Panc1 (cell line): ENCODE measurements at regions not wholly inside any gene's neighbourhood (a gene's known extent, or its start where the extent isn't known, plus 50 kb on each side); places are given as distances from the start of the nearest gene placed in this dataset.

Experiments used
- ATAC-seq: fragments of 200-7000 bp; cut with Tn5 transposase; 2 replicates; pipeline ENCODE4 v1.9.1; 2020; ENCODE audit warnings: mild to moderate bottlenecking, moderate library complexity
- BruUV-seq: library from RNA; stranded (reverse); fragments of 400-500 nt; replicated peaks from 2 replicates; lab custom pipeline; 2021; lab: Mats Ljungman, UMichigan
- CTCF ChIA-PET: fragments of 300-600 bp; sonication (Branson Sonifier 250); formaldehyde crosslinking; loops from one replicate; lab custom pipeline; 2022; ENCODE audit warnings: antibody characterized with exemption; lab: Charles Lee
- POLR2A ChIA-PET: fragments of 300-600 bp; sonication (Branson Sonifier 250); formaldehyde crosslinking; loops from one replicate; lab custom pipeline; 2022; ENCODE audit warnings: antibody characterized with exemption; lab: Charles Lee
- DNase-seq: peaks from one replicate; pipeline ENCODE4 v3.0.0-alpha.2; 2010; ENCODE audit warnings: low read depth, low spot score
- H3K27ac ChIP-seq: 2 replicates; pipeline ENCODE4 v1.5.1; 2011; ENCODE audit warnings: mild to moderate bottlenecking, low read length, inconsistent platforms
- H3K27me3 ChIP-seq: fragments of 200-500 bp; sonication (Bioruptor generic); 2 replicates; pipeline ENCODE4 v1.6.0; 2014; ENCODE audit warnings: low read length, inconsistent platforms; ENCODE audit not compliant: control insufficient read depth, insufficient read depth
- H3K36me3 ChIP-seq: fragments of 200-500 bp; sonication (Bioruptor generic); 2 replicates; pipeline ENCODE4 v1.5.1; 2014; ENCODE audit warnings: inconsistent platforms, mild to moderate bottlenecking, low read length, moderate library complexity; ENCODE audit not compliant: control insufficient read depth, insufficient read depth
- H3K4me1 ChIP-seq: 2 replicates; pipeline ENCODE4 v1.5.1; 2011; ENCODE audit warnings: inconsistent platforms, mild to moderate bottlenecking, low read length, moderate library complexity; ENCODE audit not compliant: control insufficient read depth, insufficient read depth
- H3K4me3 ChIP-seq, 2 experiments: 2 replicates each; pipeline ENCODE4 v1.5.1; 2011 to 2012; ENCODE audit warnings: low read depth in 2 of 2, low read length in 2 of 2, mild to moderate bottlenecking in 2 of 2, inconsistent platforms in 1 of 2, moderate library complexity in 1 of 2
- H3K9me3 ChIP-seq: fragments of 200-500 bp; sonication (Bioruptor generic); 2 replicates; pipeline ENCODE4 v1.5.1; 2014; ENCODE audit warnings: low read depth, mild to moderate bottlenecking, inconsistent platforms, low read length, moderate library complexity; ENCODE audit not compliant: control insufficient read depth, insufficient read depth
- POLR2AphosphoS5 ChIP-seq: IDR thresholded peaks from 2 replicates; pipeline ENCODE4 v1.6.1; 2012; ENCODE audit warnings: mild to moderate bottlenecking, low read depth, low read length, moderate library complexity
- SIN3A ChIP-seq: IDR thresholded peaks from 2 replicates; pipeline ENCODE4 v1.6.1; 2012; ENCODE audit warnings: low read depth, mild to moderate bottlenecking, low read length, moderate library complexity, borderline replicate concordance; ENCODE audit not compliant: insufficient read depth
- TCF7L2 ChIP-seq: IDR thresholded peaks from 2 replicates; pipeline ENCODE4 v1.6.1; 2011; ENCODE audit warnings: mild to moderate bottlenecking, low read depth, low read length, inconsistent platforms
- in situ Hi-C: cut with HindIII; loops from 2 replicates; pipeline ENCODE4 v1.10.0; 2016; ENCODE audit warnings: low sequenced_read_pairs, low pct_unique_long_range_greater_than_20kb
- intact Hi-C: fragments of 100-400 bp; cut with micrococcal nuclease; formaldehyde crosslinking; loops from one replicate; pipeline ENCODE4 v1.10.0; 2022; ENCODE audit not compliant: unreplicated experiment
- TF ChIP-seq, protein P1 (sequence below), 2 experiments: IDR thresholded peaks; 2 replicates each; pipeline ENCODE4 v1.6.1; 2011 to 2012; ENCODE audit warnings: low read depth in 2 of 2, control low read depth in 1 of 2, low read length in 1 of 2, mild to moderate bottlenecking in 1 of 2, moderate library complexity in 1 of 2; ENCODE audit not compliant: insufficient read depth in 1 of 2
- TF ChIP-seq, protein P2 (sequence below): fragments of 450-650 bp; IDR thresholded peaks from 2 replicates; pipeline ENCODE4 v1.5.1; 2017; ENCODE audit warnings: mild to moderate bottlenecking

GRCh38 chr6:165034271-165034741, 275.1 kb downstream of the C6orf118 start:
- Histone ChIP-seq H3K4me1 (no peaks in the 10 kb centered on the region), H3K4me3 (no peak overlapping the region), H3K9me3 (no peaks in the 10 kb centered on the region), H3K27ac (no peak overlapping the region), H3K36me3 (no peaks in the 10 kb centered on the region), H3K27me3 (no peaks in the 10 kb centered on the region)
- DNase-seq (no peak), ATAC-seq (no peak)
- ChIA-PET CTCF (no interaction called here), POLR2A (no interaction called here)
- no TSS peak for BruUV-seq
- TF ChIP-seq SIN3A (no peak), TCF7L2 (no peak), POLR2AphosphoS5 (no peak)
- TF ChIP-seq, protein P1, sequence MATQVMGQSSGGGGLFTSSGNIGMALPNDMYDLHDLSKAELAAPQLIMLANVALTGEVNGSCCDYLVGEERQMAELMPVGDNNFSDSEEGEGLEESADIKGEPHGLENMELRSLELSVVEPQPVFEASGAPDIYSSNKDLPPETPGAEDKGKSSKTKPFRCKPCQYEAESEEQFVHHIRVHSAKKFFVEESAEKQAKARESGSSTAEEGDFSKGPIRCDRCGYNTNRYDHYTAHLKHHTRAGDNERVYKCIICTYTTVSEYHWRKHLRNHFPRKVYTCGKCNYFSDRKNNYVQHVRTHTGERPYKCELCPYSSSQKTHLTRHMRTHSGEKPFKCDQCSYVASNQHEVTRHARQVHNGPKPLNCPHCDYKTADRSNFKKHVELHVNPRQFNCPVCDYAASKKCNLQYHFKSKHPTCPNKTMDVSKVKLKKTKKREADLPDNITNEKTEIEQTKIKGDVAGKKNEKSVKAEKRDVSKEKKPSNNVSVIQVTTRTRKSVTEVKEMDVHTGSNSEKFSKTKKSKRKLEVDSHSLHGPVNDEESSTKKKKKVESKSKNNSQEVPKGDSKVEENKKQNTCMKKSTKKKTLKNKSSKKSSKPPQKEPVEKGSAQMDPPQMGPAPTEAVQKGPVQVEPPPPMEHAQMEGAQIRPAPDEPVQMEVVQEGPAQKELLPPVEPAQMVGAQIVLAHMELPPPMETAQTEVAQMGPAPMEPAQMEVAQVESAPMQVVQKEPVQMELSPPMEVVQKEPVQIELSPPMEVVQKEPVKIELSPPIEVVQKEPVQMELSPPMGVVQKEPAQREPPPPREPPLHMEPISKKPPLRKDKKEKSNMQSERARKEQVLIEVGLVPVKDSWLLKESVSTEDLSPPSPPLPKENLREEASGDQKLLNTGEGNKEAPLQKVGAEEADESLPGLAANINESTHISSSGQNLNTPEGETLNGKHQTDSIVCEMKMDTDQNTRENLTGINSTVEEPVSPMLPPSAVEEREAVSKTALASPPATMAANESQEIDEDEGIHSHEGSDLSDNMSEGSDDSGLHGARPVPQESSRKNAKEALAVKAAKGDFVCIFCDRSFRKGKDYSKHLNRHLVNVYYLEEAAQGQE (IDR thresholded peaks at IDR 0.05; ENCODE audit: insufficient read depth in 1 of 2, low read depth in 2 of 2, low read length in 1 of 2) = no peak
- TF ChIP-seq, protein P2, sequence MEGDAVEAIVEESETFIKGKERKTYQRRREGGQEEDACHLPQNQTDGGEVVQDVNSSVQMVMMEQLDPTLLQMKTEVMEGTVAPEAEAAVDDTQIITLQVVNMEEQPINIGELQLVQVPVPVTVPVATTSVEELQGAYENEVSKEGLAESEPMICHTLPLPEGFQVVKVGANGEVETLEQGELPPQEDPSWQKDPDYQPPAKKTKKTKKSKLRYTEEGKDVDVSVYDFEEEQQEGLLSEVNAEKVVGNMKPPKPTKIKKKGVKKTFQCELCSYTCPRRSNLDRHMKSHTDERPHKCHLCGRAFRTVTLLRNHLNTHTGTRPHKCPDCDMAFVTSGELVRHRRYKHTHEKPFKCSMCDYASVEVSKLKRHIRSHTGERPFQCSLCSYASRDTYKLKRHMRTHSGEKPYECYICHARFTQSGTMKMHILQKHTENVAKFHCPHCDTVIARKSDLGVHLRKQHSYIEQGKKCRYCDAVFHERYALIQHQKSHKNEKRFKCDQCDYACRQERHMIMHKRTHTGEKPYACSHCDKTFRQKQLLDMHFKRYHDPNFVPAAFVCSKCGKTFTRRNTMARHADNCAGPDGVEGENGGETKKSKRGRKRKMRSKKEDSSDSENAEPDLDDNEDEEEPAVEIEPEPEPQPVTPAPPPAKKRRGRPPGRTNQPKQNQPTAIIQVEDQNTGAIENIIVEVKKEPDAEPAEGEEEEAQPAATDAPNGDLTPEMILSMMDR = no peak
- intact Hi-C loops (no loop called here), in situ Hi-C loops (no loop called here)

- ATAC-seq (no peak), DNase-seq (no peak)
- Histone ChIP-seq H3K4me1 (no peaks in the 10 kb centered on the region), H3K9me3 (no peaks in the 10 kb centered on the region), H3K27ac (no peak overlapping the region), H3K36me3 (no peaks in the 10 kb centered on the region), H3K4me3 (no peak overlapping the region), H3K27me3 (no peaks in the 10 kb centered on the region)
- TF ChIP-seq, protein P1 (IDR thresholded peaks at IDR 0.05; ENCODE audit: insufficient read depth in 1 of 2, low read depth in 2 of 2, low read length in 1 of 2) = no peak
- no peak for TF ChIP-seq SIN3A
- TF ChIP-seq TCF7L2 = no peak
- no peak for TF ChIP-seq POLR2AphosphoS5
- TF ChIP-seq, protein P2 = no peak
- in situ Hi-C loops = no loop called here
- ChIA-PET CTCF (no interaction called here), POLR2A (no interaction called here)
- BruUV-seq = no TSS peak
- intact Hi-C loops = no loop called here
Measured at GRCh38 chr6:165031502-165031901, 277.9 kb downstream of the C6orf118 start.
